ENCODE measurements at regions not wholly inside any gene's neighbourhood (a gene's known extent, or its start where the extent isn't known, plus 50 kb on each side); places are given as distances from the start of the nearest gene placed in this dataset.

DNA sequence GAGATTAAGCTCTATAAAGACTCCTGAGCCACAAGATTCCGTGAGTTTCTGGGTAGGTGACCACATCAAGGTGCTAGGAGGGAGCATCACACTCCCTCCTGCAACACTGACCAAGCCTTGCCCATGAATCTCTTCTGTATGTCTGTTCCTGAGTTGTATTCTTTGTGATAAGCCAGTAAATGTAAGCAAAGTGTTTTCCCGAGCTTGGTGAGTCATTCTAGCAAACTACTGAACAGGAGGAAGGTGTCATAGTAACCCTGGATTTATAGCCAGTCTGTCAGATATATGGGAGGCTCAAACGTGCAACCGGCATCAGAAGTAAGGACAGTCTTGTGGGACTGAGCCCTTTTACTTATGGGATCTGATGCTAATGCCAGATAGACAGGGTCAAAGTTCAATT is 346.1 kb upstream of the KYNU start:
- TF ChIP-seq CTCF (IDR thresholded peaks at IDR 0.05) (no peak), POLR2A (IDR thresholded peaks at IDR 0.05) (no peak)
